Activated B cell treated with CpG ODN at 0.5 μM for 24 hours (primary cell): ENCODE measurements at regions not wholly inside any gene's neighbourhood (a gene's known extent, or its start where the extent isn't known, plus 50 kb on each side); places are given as distances from the start of the nearest gene placed in this dataset.

ENCODE experiments used
- ATAC-seq: fragments of 200-7000 bp; cut with Tn5 transposase; one replicate; pipeline ENCODE4 v1.10.0; 2021; ENCODE audit warnings: low read depth, mild to moderate bottlenecking, moderate library complexity
- CTCF ChIA-PET: fragments of 350-600 bp; sonication (Branson Sonifier 250); formaldehyde crosslinking; loops from one replicate; lab custom pipeline; 2021; ENCODE audit warnings: antibody characterized with exemption; lab: Charles Lee
- POLR2A ChIA-PET: fragments of 350-600 bp; sonication (Branson Sonifier 250); formaldehyde crosslinking; loops from one replicate; lab custom pipeline; 2021; ENCODE audit warnings: antibody characterized with exemption; lab: Charles Lee
- DNase-seq: peaks from one replicate; pipeline ENCODE4 v3.0.0; 2022
- H3K27ac Mint-ChIP-seq: one replicate; pipeline ENCODE4 v1.8.0; 2020; ENCODE audit warnings: mixed read lengths
- H3K27me3 Mint-ChIP-seq: one replicate; pipeline ENCODE4 v1.8.0; 2021; ENCODE audit warnings: mixed read lengths
- H3K36me3 Mint-ChIP-seq: one replicate; pipeline ENCODE4 v1.8.0; 2021; ENCODE audit warnings: low read depth, mixed read lengths
- H3K4me1 Mint-ChIP-seq: one replicate; pipeline ENCODE4 v1.8.0; 2021; ENCODE audit warnings: mixed read lengths
- H3K4me3 Mint-ChIP-seq: one replicate; pipeline ENCODE4 v1.8.0; 2020; ENCODE audit warnings: mild to moderate bottlenecking, mixed read lengths
- H3K9me3 Mint-ChIP-seq: one replicate; pipeline ENCODE4 v1.8.0; 2020; ENCODE audit warnings: mixed read lengths
- CTCF ChIP-seq: fragments of 200-600 bp; IDR thresholded peaks from one replicate; pipeline ENCODE4 v1.8.0; 2022; ENCODE audit warnings: antibody characterized with exemption, mild to moderate bottlenecking
- intact Hi-C: fragments of 100-400 bp; cut with micrococcal nuclease; formaldehyde crosslinking; loops from one replicate; pipeline ENCODE4 v1.15.1; 2024

GRCh38 chr12:131357920-131358319, 353.0 kb upstream of the SFSWAP start:
- POLR2A ChIA-PET: no interaction called here
- Mint-ChIP-seq H3K4me1 (no peaks in the 10 kb centered on the region), H3K9me3 (no peaks in the 10 kb centered on the region), H3K36me3 (no peaks in the 10 kb centered on the region), H3K27ac (no peak overlapping the region), H3K27me3 (peaks cover 24% of the 10 kb centered on the region), H3K4me3 (no peak overlapping the region)
- ATAC-seq (no peak), DNase-seq (no peak)
- no peak for TF ChIP-seq CTCF
- CTCF ChIA-PET: no interaction called here
- intact Hi-C loops: no loop called here

GRCh38 chr12:131362291-131363211, 348.3 kb upstream of the SFSWAP start:
- Mint-ChIP-seq H3K27me3 (peaks cover 7% of the 10 kb centered on the region), H3K27ac (no peak overlapping the region), H3K36me3 (no peaks in the 10 kb centered on the region), H3K9me3 (no peaks in the 10 kb centered on the region), H3K4me1 (no peaks in the 10 kb centered on the region), H3K4me3 (no peak overlapping the region)
- CTCF ChIA-PET: no interaction called here
- DNase-seq (no peak), ATAC-seq (no peak)
- POLR2A ChIA-PET: no interaction called here
- intact Hi-C loops: no loop called here
- TF ChIP-seq CTCF: no peak

GRCh38 chr12:131363393-131363792, 347.5 kb upstream of the SFSWAP start:
- H3K27ac Mint-ChIP-seq: no peak overlapping the region
- ATAC-seq (no peak), DNase-seq (no peak)
- no peaks in the 10 kb centered on the region for H3K4me1 Mint-ChIP-seq
- POLR2A ChIA-PET: no interaction called here
- H3K27me3 Mint-ChIP-seq: peaks cover 3% of the 10 kb centered on the region
- intact Hi-C loops: no loop called here
- no peak overlapping the region for H3K4me3 Mint-ChIP-seq
- TF ChIP-seq CTCF: no peak
- H3K36me3 Mint-ChIP-seq: no peaks in the 10 kb centered on the region
- H3K9me3 Mint-ChIP-seq: no peaks in the 10 kb centered on the region
- CTCF ChIA-PET: no interaction called here

GRCh38 chr12:131363841-131364495, 346.9 kb upstream of the SFSWAP start:
- POLR2A ChIA-PET: no interaction called here
- CTCF ChIA-PET: no interaction called here
- Mint-ChIP-seq H3K27me3 (peaks cover 3% of the 10 kb centered on the region), H3K9me3 (no peaks in the 10 kb centered on the region), H3K4me1 (no peaks in the 10 kb centered on the region), H3K36me3 (no peaks in the 10 kb centered on the region), H3K27ac (no peak overlapping the region), H3K4me3 (no peak overlapping the region)
- intact Hi-C loops: no loop called here
- no peak for ATAC-seq
- DNase-seq: no peak
- no peak for TF ChIP-seq CTCF
